Lower leg skin (tissue), 4 donors: ENCODE measurements at regions not wholly inside any gene's neighbourhood (a gene's known extent, or its start where the extent isn't known, plus 50 kb on each side); places are given as distances from the start of the nearest gene placed in this dataset.

Experiments
- DNase-seq, 2 donors: peaks; one replicate each; pipeline ENCODE4 v3.0.0-alpha.2; 2019; ENCODE audit warnings: low spot score in 2 of 2
- H3K4me3 ChIP-seq: fragments of 200-600 bp; sonication (generic); 2 replicates; pipeline ENCODE4 v1.5.1; 2017; ENCODE audit warnings: mild to moderate bottlenecking, low read depth; ENCODE audit not compliant: poor library complexity, severe bottlenecking
- POLR2A ChIP-seq, 2 donors: fragments of 450-650 bp; IDR thresholded peaks; one replicate each; pipeline ENCODE4 v1.6.1; 2016 to 2017; ENCODE audit warnings: antibody characterized with exemption in 2 of 2, mild to moderate bottlenecking in 1 of 2, moderate library complexity in 1 of 2
- WGBS, 2 donors: methylation state at CpG; one replicate each; pipeline ENCODE4 v1.1.5; 2018; 5-methylcytosine and 5-hydroxymethylcytosine counted together
- intact Hi-C: fragments of 100-400 bp; cut with DNase I; formaldehyde crosslinking; loops from one replicate; pipeline ENCODE4 v1.15.0; 2023; ENCODE audit warnings: low total_unique reads
- TF ChIP-seq, protein P1 (sequence below), 3 donors: fragments of 450-650 bp; IDR thresholded peaks; one replicate each; pipeline ENCODE4 v1.5.1; 2016; ENCODE audit warnings: antibody characterized with exemption in 3 of 3, mild to moderate bottlenecking in 3 of 3, moderate library complexity in 2 of 3

DNA sequence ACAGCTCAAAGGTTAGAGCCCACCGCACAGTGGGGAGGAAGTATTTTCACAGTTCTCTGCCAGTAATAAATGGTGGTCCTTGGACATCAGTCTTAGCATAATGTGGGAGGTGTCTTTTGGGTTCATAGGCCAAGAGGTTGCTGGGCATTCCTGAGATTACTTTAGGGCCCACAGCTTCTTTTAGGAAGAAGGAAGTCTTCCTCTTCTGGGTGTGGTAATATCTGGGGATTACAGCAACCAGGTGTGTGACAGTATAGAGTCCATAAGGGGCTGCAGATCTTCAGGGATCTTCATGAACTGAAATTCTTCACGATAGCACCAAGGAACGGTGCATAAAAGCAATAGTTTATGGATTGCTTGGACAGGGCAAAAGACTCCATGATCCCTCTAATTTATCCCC lies 56.2 kb upstream of the PTGR2 start:
- intact Hi-C loops = no loop called here
- DNase-seq = no peak
- no peak overlapping the region for H3K4me3 ChIP-seq
- no peak for TF ChIP-seq POLR2A (IDR thresholded peaks at IDR 0.05)
- TF ChIP-seq, protein P1, sequence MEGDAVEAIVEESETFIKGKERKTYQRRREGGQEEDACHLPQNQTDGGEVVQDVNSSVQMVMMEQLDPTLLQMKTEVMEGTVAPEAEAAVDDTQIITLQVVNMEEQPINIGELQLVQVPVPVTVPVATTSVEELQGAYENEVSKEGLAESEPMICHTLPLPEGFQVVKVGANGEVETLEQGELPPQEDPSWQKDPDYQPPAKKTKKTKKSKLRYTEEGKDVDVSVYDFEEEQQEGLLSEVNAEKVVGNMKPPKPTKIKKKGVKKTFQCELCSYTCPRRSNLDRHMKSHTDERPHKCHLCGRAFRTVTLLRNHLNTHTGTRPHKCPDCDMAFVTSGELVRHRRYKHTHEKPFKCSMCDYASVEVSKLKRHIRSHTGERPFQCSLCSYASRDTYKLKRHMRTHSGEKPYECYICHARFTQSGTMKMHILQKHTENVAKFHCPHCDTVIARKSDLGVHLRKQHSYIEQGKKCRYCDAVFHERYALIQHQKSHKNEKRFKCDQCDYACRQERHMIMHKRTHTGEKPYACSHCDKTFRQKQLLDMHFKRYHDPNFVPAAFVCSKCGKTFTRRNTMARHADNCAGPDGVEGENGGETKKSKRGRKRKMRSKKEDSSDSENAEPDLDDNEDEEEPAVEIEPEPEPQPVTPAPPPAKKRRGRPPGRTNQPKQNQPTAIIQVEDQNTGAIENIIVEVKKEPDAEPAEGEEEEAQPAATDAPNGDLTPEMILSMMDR (IDR thresholded peaks at IDR 0.05) = no peak
- WGBS, 2 donors = 94 to 98% methylated on average over 3 of the region's 3 CpGs

DNA sequence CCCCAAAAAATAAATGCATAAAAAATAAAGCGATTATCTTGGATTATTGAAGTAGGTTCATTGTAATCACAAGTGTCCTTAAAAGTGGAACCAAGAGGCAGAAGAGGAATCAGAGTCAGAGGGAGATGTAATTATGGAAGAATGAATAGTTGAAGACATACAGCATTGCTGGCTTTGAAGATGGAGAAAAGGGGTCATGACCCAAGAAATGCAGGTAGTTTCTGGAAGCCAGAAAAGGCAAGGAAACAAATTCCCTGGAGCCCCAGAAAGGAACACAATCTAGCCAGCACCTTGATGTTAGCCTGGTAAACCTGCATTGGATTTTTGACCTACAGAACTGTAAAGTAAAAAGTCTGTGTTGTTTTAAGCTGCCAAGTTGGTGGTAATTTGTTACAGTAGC lies 57.5 kb upstream of the PTGR2 start:
- intact Hi-C loops = no loop called here
- no peak overlapping the region for H3K4me3 ChIP-seq
- TF ChIP-seq, protein P1 (IDR thresholded peaks at IDR 0.05) = no peak
- TF ChIP-seq POLR2A (IDR thresholded peaks at IDR 0.05) = no peak
- no peak for DNase-seq
- 88 to 93% methylated on average over 1 of the region's 1 CpG for WGBS, 2 donors

DNA sequence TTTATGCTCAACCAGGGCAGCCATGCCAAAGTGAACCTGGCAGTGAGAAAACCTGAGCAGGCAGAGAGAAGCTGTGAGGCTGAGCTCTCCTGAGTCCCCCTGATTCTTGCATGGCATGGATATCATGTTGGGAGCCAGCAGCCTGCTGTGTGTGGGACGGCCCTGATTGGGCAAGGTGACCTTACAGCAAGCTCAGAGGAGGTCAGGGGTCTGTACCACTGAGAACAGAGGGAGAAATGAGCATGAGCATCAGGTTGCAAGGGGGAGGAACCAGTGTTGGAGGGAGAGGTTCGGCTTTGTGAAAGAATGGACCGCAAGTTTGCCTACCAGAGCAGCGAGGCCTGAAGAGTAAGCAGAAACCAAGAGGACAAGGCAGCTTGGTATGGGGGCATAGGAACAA lies 59.1 kb upstream of the PTGR2 start:
- intact Hi-C loops = no loop called here
- WGBS, 2 donors = 93 to 97% methylated on average over 4 of the region's 4 CpGs
- no peak overlapping the region for H3K4me3 ChIP-seq
- DNase-seq = peak in 1 of 2 donors; percentile 52
- no peak for TF ChIP-seq POLR2A (IDR thresholded peaks at IDR 0.05)
- TF ChIP-seq, protein P1 (IDR thresholded peaks at IDR 0.05) = no peak

DNA sequence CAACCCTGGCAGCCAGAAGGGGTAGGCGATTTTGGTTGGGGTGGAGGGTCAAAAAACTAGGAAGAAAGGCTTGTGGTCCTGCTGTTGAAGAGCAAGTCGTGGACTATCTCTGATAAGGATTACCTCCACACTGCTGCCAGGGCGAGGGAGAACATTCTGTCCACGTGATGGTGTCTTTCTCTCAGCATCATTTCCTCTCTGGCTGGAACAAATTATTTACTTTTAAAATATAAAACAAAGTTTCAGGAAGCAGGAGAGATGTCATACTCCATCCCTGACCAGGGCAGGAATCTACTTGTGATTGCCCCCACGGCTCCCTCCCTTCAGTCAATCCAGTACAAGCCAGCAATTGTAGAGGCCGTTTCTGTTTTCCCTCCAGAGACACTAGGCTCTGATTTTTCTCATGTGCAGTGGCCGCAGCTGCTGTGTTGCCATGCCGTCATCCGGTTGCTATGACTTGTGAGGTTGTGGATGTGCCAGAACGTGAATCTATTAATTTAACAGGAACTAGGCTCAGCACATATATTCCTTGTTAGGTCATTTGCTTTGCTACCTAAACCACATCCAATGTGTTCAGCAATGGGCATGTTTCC lies 61.5 kb upstream of the PTGR2 start:
- 10 to 11% methylated on average over 10 of the region's 10 CpGs for WGBS, 2 donors
- no peak for TF ChIP-seq POLR2A (IDR thresholded peaks at IDR 0.05)
- TF ChIP-seq, protein P1 (IDR thresholded peaks at IDR 0.05) = no peak
- no peak overlapping the region for H3K4me3 ChIP-seq
- peak; percentile 69 to 92 for DNase-seq
- intact Hi-C loops = no loop called here

DNA sequence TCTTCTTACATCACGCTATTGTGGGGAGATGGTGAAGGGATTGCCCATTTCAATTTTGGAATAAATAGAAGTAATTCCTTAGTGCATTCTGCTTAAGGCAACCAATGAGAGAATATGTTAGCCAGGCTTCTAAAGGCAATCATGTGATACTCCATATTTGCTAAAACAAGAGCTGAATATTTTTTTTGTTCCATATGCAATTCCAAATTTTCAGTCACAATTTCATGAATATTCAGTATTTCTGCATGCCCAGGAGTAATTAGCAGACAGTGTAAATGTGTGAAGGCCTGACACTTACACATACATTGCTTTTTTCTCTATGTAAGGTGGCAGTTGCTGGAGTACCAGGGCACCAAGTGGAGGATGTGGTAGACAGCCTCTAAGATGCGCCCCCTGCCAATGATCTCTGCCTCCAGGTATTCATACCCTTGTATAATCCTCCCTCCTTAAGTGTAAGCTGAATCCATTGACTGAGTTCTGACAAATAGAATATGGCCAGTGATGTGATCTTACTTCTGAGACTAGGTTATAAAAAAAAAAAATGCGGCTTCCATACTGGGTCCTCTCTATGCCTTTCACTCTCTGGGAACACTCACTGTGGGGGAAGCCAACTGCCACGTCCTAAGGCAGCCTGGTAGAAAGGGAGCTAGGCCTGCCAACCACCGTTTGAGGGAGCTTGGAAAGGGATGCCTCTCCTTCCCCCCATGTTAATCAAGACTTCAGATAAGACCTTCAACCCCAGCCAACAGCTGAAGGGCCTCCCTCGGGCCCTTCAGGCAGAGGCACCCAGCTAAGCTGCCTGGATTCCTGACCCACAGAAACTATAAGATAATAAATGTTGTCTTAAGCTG lies 62.7 kb upstream of the PTGR2 start:
- no peak overlapping the region for H3K4me3 ChIP-seq
- 66 to 72% methylated on average over 6 of the region's 6 CpGs for WGBS, 2 donors
- intact Hi-C loops = no loop called here
- TF ChIP-seq POLR2A (IDR thresholded peaks at IDR 0.05) = no peak
- TF ChIP-seq, protein P1 (IDR thresholded peaks at IDR 0.05) = no peak
- DNase-seq = no peak
